NCI-H2081 (cell line): ENCODE measurements at regions not wholly inside any gene's neighbourhood (a gene's known extent, or its start where the extent isn't known, plus 50 kb on each side); places are given as distances from the start of the nearest gene placed in this dataset.
A peak's percentile ranks its signal among the peaks of the same experiment; 100 is the strongest.

Experiments used
- DNase-seq, 2 experiments: peaks; one replicate each; lab custom pipeline; 2025; lab: John Stamatoyannopoulos, UW

DNA sequence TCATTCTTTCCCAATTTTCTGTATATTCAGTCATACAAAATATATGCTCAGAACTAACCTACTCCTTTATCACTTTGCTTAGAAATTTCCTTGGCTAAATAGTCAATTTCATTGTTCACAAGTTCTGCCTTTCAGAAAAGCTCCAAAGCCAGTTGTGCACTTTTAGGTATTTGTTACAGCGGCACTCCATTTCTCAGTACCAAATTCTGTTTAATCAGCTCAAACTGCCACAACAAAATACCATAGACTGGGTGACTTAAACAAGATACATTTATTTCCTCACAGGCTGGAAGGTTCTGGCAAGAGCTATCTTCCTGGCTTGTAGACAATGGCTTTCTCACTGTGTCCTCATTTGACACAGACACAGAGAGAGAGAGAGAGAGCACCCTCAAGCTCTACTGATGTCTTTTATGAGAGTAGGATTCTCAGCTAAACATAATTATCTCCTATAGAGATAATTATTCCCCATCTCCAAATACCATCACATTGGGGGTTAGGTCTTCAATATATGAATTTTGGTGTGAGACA, 188.8 kb upstream of the FSTL5 start:
- DNase-seq, result no peak

DNA sequence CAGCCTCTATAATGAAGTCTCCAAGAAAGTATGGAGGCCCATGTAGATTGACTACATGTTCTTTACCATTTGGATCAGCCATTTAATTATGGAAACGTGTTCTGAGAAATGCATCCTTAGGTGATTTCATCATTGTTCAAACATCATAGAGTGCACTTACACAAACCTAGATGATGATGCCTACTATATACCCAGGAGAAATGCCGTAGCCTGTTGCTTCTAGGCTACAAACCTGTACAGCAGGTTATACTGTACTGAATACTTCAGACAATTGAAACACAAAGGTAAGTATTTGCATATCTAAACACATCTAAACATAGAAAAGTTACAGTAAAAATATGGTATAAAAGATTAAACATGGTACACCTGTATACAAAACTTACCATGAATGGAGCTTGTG, 186.5 kb upstream of the FSTL5 start:
- no peak for DNase-seq

- DNase-seq, result no peak
Measured at GRCh38 chr4:162349395-162349794, 185.6 kb upstream of the FSTL5 start.

DNA sequence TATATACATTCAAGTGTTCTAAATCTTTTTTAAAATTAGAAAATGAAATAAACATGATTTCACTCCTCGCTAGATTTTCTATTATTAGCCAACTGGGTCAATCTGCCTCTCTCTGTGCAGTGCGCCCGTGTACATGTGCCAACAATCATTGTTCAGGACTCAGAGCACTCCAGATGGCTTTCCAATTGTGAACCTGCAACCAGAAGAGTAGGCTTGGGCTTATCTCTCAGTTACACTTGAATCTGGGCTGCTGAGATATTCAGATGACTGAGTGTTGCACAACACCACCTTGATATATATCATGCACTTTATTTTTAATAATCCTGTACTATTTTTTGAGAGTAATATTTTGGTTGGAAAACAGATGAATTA, 184.0 kb upstream of the FSTL5 start:
- DNase-seq, result no peak

- DNase-seq, result no peak
Measured at GRCh38 chr4:162347156-162347841, 183.5 kb upstream of the FSTL5 start.

- DNase-seq, result no peak
Measured at GRCh38 chr4:162343967-162344366, 180.2 kb upstream of the FSTL5 start.

DNA sequence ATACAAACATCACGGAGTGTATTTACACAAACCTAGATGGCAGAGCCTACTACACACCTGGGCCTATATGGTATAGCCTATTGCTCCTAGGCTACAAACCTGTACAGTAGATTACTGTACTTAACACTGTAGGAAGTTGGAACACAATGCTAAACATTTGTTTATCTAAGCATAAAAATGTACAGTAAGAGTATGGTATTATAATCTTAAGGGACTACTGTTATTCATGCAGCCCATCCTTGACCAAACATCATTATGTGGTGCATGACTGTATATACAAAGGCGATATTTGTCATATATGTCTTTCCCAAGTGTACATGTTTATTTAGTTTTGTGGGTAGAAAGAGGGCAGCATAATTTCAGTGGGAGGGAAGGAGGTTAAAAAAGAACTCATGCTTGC, 177.7 kb upstream of the FSTL5 start:
- peak in 1 of 2 experiments; percentile 4 for DNase-seq

- no peak for DNase-seq
Measured at GRCh38 chr4:162323919-162324318, 160.1 kb upstream of the FSTL5 start.

DNA sequence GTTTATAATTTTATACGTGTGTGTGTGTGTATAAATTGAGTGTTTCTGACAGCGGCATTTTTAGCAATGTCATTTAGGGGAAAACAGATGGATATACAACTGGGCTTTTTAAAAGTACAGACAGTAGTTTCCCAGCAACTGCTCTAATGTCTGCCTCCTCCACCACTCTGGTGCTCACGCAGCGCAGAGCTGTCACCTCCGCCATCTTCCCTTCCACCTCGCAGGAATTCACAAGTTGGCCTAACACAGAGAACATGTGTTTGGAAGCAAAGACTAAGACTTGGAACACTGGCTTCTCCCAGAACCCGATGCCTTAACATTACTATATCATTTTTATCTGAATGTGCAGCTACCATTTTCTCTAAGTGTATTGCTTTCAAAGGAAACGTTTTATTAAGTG, 158.3 kb upstream of the FSTL5 start:
- no peak for DNase-seq

DNA sequence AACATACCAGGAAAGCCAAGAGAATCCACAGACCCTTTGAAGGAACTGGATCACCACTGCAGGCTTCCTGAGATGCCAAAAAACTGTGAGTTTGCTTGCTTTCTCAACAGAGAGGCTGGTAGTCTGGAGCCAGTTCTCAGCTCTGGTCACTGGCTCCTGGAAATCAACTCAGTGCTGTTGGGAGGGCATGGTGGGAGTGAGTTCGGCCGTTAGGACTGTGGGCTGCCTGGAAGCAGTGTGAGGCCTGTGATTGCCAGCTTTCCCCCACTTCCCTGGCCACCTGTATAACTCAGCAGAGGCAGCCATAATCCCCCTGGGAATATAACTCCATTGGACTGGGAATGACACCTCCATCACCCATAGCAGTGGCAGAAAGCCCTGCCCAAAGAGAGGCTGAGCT, 122.0 kb upstream of the FSTL5 start:
- DNase-seq, result no peak

GRCh38 chr4:162282684-162283083, 118.9 kb upstream of the FSTL5 start:
- DNase-seq, result no peak

- no peak for DNase-seq
Measured at GRCh38 chr4:162274354-162274753, 110.6 kb upstream of the FSTL5 start.

GRCh38 chr4:162272215-162272614, 108.4 kb upstream of the FSTL5 start:
- no peak for DNase-seq

DNA sequence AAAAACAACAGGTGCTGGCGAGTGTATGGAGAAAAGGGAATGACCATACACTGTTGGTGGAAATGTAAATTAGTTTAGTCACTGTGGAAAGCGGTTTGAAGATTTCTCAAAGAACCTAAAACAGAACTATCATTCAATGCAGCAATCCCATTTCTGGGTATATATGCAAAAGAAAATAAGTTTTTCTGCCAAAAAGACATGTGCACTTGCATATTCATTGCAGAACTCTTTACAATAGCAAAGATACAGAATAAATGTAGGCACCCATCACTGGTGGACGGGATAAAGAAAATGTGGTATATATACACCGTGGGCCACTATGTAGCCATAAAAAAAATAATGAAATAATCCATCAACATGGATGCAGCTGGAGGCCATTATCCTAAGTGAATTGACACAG, 105.1 kb upstream of the FSTL5 start:
- no peak for DNase-seq

DNA sequence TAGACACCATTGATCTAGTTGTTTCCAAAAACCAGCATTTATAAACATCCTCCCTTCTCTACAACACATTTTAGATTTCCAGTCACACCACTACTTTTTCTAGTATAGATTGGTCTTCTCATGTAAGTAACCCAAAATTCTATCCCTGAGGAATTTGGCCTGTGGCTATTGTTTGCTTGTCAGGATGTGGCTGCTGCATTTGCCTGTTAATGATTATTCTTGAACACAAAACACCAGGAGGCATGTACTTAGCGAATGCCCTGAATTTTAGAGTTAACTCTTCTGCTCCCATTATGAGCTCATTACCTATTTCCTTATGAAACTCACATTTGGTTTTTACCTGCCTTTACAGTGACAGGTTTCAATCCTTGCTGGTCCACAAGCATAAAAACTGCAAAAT, 102.0 kb upstream of the FSTL5 start:
- no peak for DNase-seq

GRCh38 chr4:162245051-162245450, 81.3 kb upstream of the FSTL5 start:
- no peak for DNase-seq

- no peak for DNase-seq
Measured at GRCh38 chr4:162241857-162242256, 78.1 kb upstream of the FSTL5 start.

DNA sequence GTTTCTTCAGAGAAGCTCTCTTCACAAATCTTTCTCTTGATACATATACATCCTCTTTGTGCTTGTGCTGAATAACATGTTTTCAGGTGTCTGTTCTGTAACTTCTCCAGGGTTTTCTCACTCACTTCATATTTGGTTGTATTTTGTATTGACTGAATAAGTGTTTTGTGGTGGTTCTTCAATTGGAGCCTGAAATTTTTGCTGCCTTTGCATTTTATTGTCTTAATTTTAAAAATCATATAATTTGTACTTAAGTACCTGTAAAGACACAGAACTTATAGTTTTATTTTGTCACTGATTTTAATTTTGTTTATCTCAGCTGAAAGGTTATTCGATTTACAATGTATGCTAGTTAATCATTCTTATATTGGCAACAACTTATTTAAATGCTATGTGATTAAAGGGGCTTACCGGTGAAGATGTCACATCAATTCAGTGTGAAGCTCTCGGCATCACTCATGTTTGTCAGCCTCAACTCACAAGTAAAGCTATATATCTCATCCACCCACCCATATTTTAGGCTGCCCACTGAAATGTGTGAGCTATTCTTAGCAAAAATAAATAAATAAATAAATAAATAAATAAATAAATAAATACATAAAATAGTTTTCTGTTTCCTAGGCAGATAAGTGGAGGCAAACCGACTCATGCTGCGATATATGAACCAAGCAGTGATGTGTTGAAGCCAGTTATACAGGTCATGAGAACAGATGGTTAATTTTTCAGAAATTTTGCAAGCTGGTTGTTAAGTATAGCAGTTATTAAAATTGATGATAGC, 76.4 kb upstream of the FSTL5 start:
- DNase-seq, result no peak

- no peak for DNase-seq
Measured at GRCh38 chr4:162237676-162238075, 73.9 kb upstream of the FSTL5 start.

GRCh38 chr4:162234595-162234994, 70.8 kb upstream of the FSTL5 start:
- DNase-seq, result no peak

DNA sequence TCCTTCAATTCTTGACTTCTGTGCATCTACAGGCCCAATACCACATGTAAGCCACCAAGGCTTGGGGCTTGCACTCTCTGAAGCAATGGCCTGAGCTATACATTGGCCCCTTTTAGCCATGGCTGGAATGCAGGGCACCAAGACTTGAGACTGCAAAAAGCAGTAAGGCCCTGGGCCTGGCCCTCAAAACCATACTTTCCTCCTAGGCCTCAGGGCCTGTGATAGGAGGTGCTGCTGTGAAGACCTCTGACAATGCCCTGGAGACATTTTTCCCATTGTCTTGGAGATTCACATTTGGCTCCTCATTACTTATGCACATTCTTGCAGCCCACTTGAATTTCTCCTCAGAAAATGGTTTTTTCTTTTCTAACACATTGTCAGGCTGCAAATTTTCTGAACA, 68.5 kb upstream of the FSTL5 start:
- DNase-seq, result no peak

DNA sequence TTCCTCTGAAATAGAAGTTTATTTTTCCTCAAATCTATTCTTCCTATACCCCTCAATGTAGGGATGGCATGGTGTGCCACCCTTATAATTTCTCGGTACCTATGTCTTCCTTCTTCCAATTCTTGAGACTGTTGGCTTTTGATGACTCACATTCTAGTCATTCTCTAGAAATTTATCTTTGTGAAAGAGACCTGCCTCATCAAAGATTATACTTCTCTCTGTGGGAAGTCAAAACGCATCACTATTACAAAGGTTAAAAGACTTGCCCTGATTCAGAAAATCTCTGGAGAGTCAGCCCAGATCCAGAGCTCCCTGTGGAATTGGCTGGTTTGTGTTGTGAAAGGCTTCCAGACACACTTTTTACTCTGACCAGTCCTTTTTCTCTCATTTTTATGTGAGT, 65.9 kb upstream of the FSTL5 start:
- no peak for DNase-seq

- no peak for DNase-seq
Measured at GRCh38 chr4:162221148-162221547, 57.3 kb upstream of the FSTL5 start.
